ENCODE measurements at regions not wholly inside any gene's neighbourhood (a gene's known extent, or its start where the extent isn't known, plus 50 kb on each side); places are given as distances from the start of the nearest gene placed in this dataset.

GRCh38 chr5:2329741-2330140 lies 421.7 kb downstream of the IRX2 start:
- RAD21 ChIA-PET (ENCODE audit: low non-redundant PET in 1 of 2, low total read pairs in 2 of 2, uncharacterized antibody in 2 of 2, unreplicated experiment in 2 of 2) = no interaction called here
- CTCF ChIA-PET = no interaction called here
- intact Hi-C loops (cut with micrococcal nuclease) = no loop called here
- no peaks in the 10 kb centered on the region for H3K4me1 ChIP-seq (ENCODE audit: control insufficient read depth in 1 of 2, insufficient read depth in 2 of 2, low read length in 2 of 2)
- POLR2A ChIA-PET = no interaction called here
- H3K9me3 ChIP-seq (ENCODE audit: control insufficient read depth in 1 of 2, insufficient read depth in 1 of 2, low read depth in 1 of 2, low read length in 2 of 2) = no peaks in the 10 kb centered on the region; a peak in 1 of 4 replicates
- ATAC-seq (no peak), DNase-seq (ENCODE audit: low read depth, low spot score) (no peak)
- H3K36me3 ChIP-seq (ENCODE audit: control insufficient read depth in 1 of 2, insufficient read depth in 2 of 2, low read length in 2 of 2) = no peaks in the 10 kb centered on the region
- TF ChIP-seq POLR2A (IDR thresholded peaks at IDR 0.05; ENCODE audit: borderline replicate concordance, extremely low read depth, insufficient read depth, insufficient read length) = no peak
- no peak for TF ChIP-seq REST (IDR thresholded peaks at IDR 0.05; ENCODE audit: low read depth)
- TF ChIP-seq SRF (IDR thresholded peaks at IDR 0.05; ENCODE audit: low read depth) = no peak
- no peak for TF ChIP-seq EGR1 (IDR thresholded peaks at IDR 0.05; ENCODE audit: low read depth)
- TF ChIP-seq ELF1 (IDR thresholded peaks at IDR 0.05; ENCODE audit: borderline replicate concordance, low read depth) = no peak
- no peak for TF ChIP-seq CBX3 (IDR thresholded peaks at IDR 0.05; ENCODE audit: low read depth)
- no peak for TF ChIP-seq CEBPB (IDR thresholded peaks at IDR 0.05; ENCODE audit: low read depth)
- no peak overlapping the region for H2AFZ ChIP-seq (ENCODE audit: low read depth, low read length, poor library complexity, severe bottlenecking)
- H4K20me1 ChIP-seq (ENCODE audit: insufficient read depth) = no peaks in the 10 kb centered on the region
- H3K79me2 ChIP-seq (ENCODE audit: insufficient read depth, low read length) = no peaks in the 10 kb centered on the region
- H3K4me3 ChIP-seq (replicated peaks in 1 of 2; ENCODE audit: low read depth in 1 of 2, low read length in 2 of 2) = no peak overlapping the region
- H3K4me2 ChIP-seq (ENCODE audit: low read length) = no peak overlapping the region
- H3K9ac ChIP-seq (ENCODE audit: low read length) = no peak overlapping the region
- no peak overlapping the region for H3K27ac ChIP-seq (ENCODE audit: low read depth, low read length)
- no peaks in the 10 kb centered on the region for H3K9me2 ChIP-seq (ENCODE audit: insufficient read depth)
- no peaks in the 10 kb centered on the region for H3K27me3 ChIP-seq (ENCODE audit: insufficient read depth, low read length)
- no TSS peak for BruUV-seq (replicated peaks)

GRCh38 chr5:2326601-2327000 lies 424.9 kb downstream of the IRX2 start:
- H3K27ac ChIP-seq (ENCODE audit: low read depth, low read length) = no peak overlapping the region
- no peaks in the 10 kb centered on the region for H3K27me3 ChIP-seq (ENCODE audit: insufficient read depth, low read length)
- intact Hi-C loops (cut with micrococcal nuclease) = no loop called here
- no peaks in the 10 kb centered on the region for H3K9me2 ChIP-seq (ENCODE audit: insufficient read depth)
- no peak for DNase-seq (ENCODE audit: low read depth, low spot score)
- BruUV-seq (replicated peaks) = no TSS peak
- no peak overlapping the region for H3K4me3 ChIP-seq (replicated peaks in 1 of 2; ENCODE audit: low read depth in 1 of 2, low read length in 2 of 2)
- H3K9ac ChIP-seq (ENCODE audit: low read length) = no peak overlapping the region
- H3K4me2 ChIP-seq (ENCODE audit: low read length) = no peak overlapping the region
- no peaks in the 10 kb centered on the region for H3K4me1 ChIP-seq (ENCODE audit: control insufficient read depth in 1 of 2, insufficient read depth in 2 of 2, low read length in 2 of 2)
- H2AFZ ChIP-seq (ENCODE audit: low read depth, low read length, poor library complexity, severe bottlenecking) = no peak overlapping the region
- no peaks in the 10 kb centered on the region for H3K36me3 ChIP-seq (ENCODE audit: control insufficient read depth in 1 of 2, insufficient read depth in 2 of 2, low read length in 2 of 2)
- TF ChIP-seq SRF (IDR thresholded peaks at IDR 0.05; ENCODE audit: low read depth) = no peak
- no peak for TF ChIP-seq ELF1 (IDR thresholded peaks at IDR 0.05; ENCODE audit: borderline replicate concordance, low read depth)
- TF ChIP-seq MAX (IDR thresholded peaks at IDR 0.05) = no peak
- no peak for TF ChIP-seq CEBPB (IDR thresholded peaks at IDR 0.05; ENCODE audit: low read depth)
- no peak for TF ChIP-seq ZFX (IDR thresholded peaks at IDR 0.05)
- TF ChIP-seq ATF3 (IDR thresholded peaks at IDR 0.05) = no peak
- no peak for TF ChIP-seq EZH2phosphoT487 (IDR thresholded peaks at IDR 0.05; ENCODE audit: borderline replicate concordance)
- CTCF ChIA-PET = no interaction called here
- H3K9me3 ChIP-seq (ENCODE audit: control insufficient read depth in 1 of 2, insufficient read depth in 1 of 2, low read depth in 1 of 2, low read length in 2 of 2) = no peaks in the 10 kb centered on the region; a peak in 1 of 4 replicates
- H4K20me1 ChIP-seq (ENCODE audit: insufficient read depth) = no peaks in the 10 kb centered on the region
- ATAC-seq = no peak
- POLR2A ChIA-PET = no interaction called here
- RAD21 ChIA-PET (ENCODE audit: low non-redundant PET in 1 of 2, low total read pairs in 2 of 2, uncharacterized antibody in 2 of 2, unreplicated experiment in 2 of 2) = no interaction called here
- H3K79me2 ChIP-seq (ENCODE audit: insufficient read depth, low read length) = no peaks in the 10 kb centered on the region

All from HCT116 (cell line).